Vagina (tissue), 2 donors: ENCODE measurements at regions not wholly inside any gene's neighbourhood (a gene's known extent, or its start where the extent isn't known, plus 50 kb on each side); places are given as distances from the start of the nearest gene placed in this dataset.

ENCODE experiments used
- POLR2A ChIP-seq, 2 donors: fragments of 450-650 bp; IDR thresholded peaks; one replicate each; pipeline ENCODE4 v1.6.1; 2017; ENCODE audit warnings: antibody characterized with exemption in 2 of 2, mild to moderate bottlenecking in 2 of 2, moderate library complexity in 2 of 2
- POLR2AphosphoS5 ChIP-seq, 2 donors: sonication (generic); formaldehyde crosslinking; IDR thresholded peaks; one replicate each; pipeline ENCODE4 v1.9.0; 2017; ENCODE audit warnings: antibody characterized with exemption in 2 of 2, mild to moderate bottlenecking in 2 of 2, low read depth in 1 of 2; ENCODE audit not compliant: insufficient read depth in 1 of 2
- TF ChIP-seq, protein P1 (sequence below), 3 experiments: fragments of 450-650 bp in 2 of 3; fragments of 200-600 bp in 1 of 3; sonication (generic) in 1 of 3; IDR thresholded peaks; one replicate each; pipeline ENCODE4 v1.5.1; 2017 to 2019; ENCODE audit warnings: antibody characterized with exemption in 3 of 3, mild to moderate bottlenecking in 2 of 3, moderate library complexity in 2 of 3

DNA sequence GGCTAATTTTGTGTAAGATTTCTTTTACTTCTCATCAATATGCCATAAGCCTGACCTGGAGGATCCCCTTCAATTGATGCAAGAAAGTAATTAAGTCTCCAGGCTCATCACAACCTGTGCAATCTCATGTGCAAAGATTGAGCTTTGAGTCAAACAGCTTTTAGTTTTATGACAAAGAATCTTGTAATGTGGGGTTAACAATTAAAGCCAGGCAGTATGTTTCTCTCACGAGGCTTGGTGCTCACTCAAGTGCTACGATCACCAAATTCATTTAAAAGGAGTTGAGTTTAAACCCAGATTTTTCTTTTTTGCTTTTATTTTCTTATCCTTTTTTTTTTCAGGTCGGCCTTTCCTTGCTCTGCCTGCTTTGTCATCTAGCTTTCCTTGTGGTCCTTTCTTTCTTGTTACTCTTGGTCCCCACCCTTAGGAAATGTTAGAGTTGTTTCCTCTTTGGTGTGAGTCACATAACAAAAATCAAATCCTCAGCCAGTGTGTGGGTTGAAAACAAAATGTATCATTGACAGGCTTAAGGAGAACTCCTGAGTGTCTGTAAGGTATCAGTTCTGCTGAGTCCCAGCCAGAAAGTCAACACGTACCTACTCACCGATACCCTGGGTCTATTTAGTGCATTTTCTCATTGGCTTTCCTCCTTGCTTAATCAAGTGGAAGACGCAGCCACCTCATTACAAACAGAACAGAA is 1037.2 kb downstream of the ADGRL2 start:
- TF ChIP-seq, protein P1, sequence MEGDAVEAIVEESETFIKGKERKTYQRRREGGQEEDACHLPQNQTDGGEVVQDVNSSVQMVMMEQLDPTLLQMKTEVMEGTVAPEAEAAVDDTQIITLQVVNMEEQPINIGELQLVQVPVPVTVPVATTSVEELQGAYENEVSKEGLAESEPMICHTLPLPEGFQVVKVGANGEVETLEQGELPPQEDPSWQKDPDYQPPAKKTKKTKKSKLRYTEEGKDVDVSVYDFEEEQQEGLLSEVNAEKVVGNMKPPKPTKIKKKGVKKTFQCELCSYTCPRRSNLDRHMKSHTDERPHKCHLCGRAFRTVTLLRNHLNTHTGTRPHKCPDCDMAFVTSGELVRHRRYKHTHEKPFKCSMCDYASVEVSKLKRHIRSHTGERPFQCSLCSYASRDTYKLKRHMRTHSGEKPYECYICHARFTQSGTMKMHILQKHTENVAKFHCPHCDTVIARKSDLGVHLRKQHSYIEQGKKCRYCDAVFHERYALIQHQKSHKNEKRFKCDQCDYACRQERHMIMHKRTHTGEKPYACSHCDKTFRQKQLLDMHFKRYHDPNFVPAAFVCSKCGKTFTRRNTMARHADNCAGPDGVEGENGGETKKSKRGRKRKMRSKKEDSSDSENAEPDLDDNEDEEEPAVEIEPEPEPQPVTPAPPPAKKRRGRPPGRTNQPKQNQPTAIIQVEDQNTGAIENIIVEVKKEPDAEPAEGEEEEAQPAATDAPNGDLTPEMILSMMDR (IDR thresholded peaks at IDR 0.05): no peak
- TF ChIP-seq POLR2A (IDR thresholded peaks at IDR 0.05): no peak
- no peak for TF ChIP-seq POLR2AphosphoS5 (IDR thresholded peaks at IDR 0.05; ENCODE audit: insufficient read depth in 1 of 2, low read depth in 1 of 2)
